ENCODE measurements at regions not wholly inside any gene's neighbourhood (a gene's known extent, or its start where the extent isn't known, plus 50 kb on each side); places are given as distances from the start of the nearest gene placed in this dataset.

DNA sequence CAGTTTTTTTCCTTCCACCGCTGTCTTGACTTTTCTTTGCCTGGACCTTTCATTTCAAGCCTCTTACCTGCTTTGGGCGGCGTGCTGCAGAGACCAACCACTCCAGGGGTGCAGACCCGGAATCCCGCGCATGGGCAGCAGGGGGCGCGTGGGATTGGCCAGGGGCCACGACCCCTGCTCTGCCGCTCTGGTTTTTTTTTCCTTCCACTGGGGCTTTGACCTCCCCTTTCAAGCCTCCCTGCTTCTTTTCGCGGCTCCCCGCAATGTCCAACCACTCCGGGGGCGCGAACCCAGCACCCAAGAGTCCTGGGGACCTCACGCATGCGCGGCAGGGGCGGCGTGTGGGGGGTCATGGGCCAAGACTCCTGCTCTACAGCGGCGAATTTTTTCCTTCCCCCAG lies 325.1 kb downstream of the ALG10 start:
- TF ChIP-seq CTCF (IDR thresholded peaks at IDR 0.05; ENCODE audit: extremely low read depth in 1 of 2, insufficient read depth in 1 of 2, low read depth in 1 of 2, low read length in 2 of 2) (no peak), POLR2A (IDR thresholded peaks at IDR 0.05; ENCODE audit: low read depth, low read length) (no peak), POLR2AphosphoS5 (IDR thresholded peaks at IDR 0.05; ENCODE audit: insufficient read depth, low read depth, low read length) (no peak), EZH2 (IDR thresholded peaks at IDR 0.05; ENCODE audit: borderline replicate concordance, low read depth, low read length, severe bottlenecking) (no peak)
